Aorta (tissue), 5 donors: ENCODE measurements at regions not wholly inside any gene's neighbourhood (a gene's known extent, or its start where the extent isn't known, plus 50 kb on each side); places are given as distances from the start of the nearest gene placed in this dataset.
A peak's percentile ranks its signal among the peaks of the same experiment; 100 is the strongest.
"Not testable (repeated sequence)": the region's sequence is repeated elsewhere in the genome, so short reads cannot be mapped to it uniquely, and the experiment has no call there.

Experiments
- ATAC-seq: fragments of 200-7000 bp; cut with Tn5 transposase; one replicate; pipeline ENCODE4 v1.9.1; 2022; ENCODE audit warnings: moderate library complexity; ENCODE audit not compliant: low FRiP score
- DNase-seq, 2 donors: peaks; one replicate each; pipeline ENCODE4 v3.0.0-alpha.2; 2020
- H3K27ac ChIP-seq, 2 donors: one replicate each; pipeline ENCODE4 v1.5.1; 2013; ENCODE audit warnings: low read length in 2 of 2, mild to moderate bottlenecking in 2 of 2, moderate library complexity in 2 of 2, control low read depth in 1 of 2, inconsistent platforms in 1 of 2, low read depth in 1 of 2
- H3K27me3 ChIP-seq, 2 donors: one replicate each; pipeline ENCODE4 v1.6.1; 2013; ENCODE audit warnings: control low read depth in 1 of 2, low read length in 1 of 2, mild to moderate bottlenecking in 1 of 2, moderate library complexity in 1 of 2; ENCODE audit not compliant: insufficient read depth in 2 of 2, control insufficient read depth in 1 of 2
- H3K36me3 ChIP-seq, 2 donors: one replicate each; pipeline ENCODE4 v1.6.1; 2013; ENCODE audit warnings: control low read depth in 1 of 2, low read length in 1 of 2, mild to moderate bottlenecking in 1 of 2; ENCODE audit not compliant: insufficient read depth in 2 of 2, control insufficient read depth in 1 of 2
- H3K4me1 ChIP-seq, 2 donors: one replicate each; pipeline ENCODE4 v1.6.1; 2013; ENCODE audit warnings: low read length in 2 of 2, control low read depth in 1 of 2, mild to moderate bottlenecking in 1 of 2, moderate library complexity in 1 of 2; ENCODE audit not compliant: insufficient read depth in 2 of 2, control insufficient read depth in 1 of 2
- H3K4me3 ChIP-seq, 2 donors: one replicate each; pipeline ENCODE4 v1.5.1; 2013; ENCODE audit warnings: low read length in 2 of 2, control low read depth in 1 of 2, mild to moderate bottlenecking in 1 of 2
- H3K9me3 ChIP-seq: one replicate; pipeline ENCODE4 v1.6.1; 2013; ENCODE audit warnings: mild to moderate bottlenecking, low read length; ENCODE audit not compliant: control insufficient read depth
- WGBS, 2 donors: extraction: QIAGEN DNeasy Blood & Tissue Kit; methylation state at CpG; one replicate each; pipeline ENCODE4 v1.1.7; 2013; 5-methylcytosine and 5-hydroxymethylcytosine counted together
- intact Hi-C, 2 donors: fragments of 100-400 bp; cut with DNase I; formaldehyde crosslinking; loops; one replicate each; pipeline versions ENCODE4 v1.14.2 to v1.15.0; 2022
- donor health status: healthy with polysubstance abuse.
- donor health status: Bipolar disorder and iron deficiency.
- donor health status: DM: no; HTN: no; CAD: no.
- donor health status: DM: no; HTN: no; CAD: no.
- donor health status: DM: yes; HTN: yes; CAD: no.

GRCh38 chr17:83187782-83188311 lies 108.4 kb downstream of the METRNL start:
- Histone ChIP-seq H3K27me3 (no peaks in the 10 kb centered on the region), H3K36me3 (no peaks in the 10 kb centered on the region), H3K9me3 (no peaks in the 10 kb centered on the region), H3K27ac (no peak overlapping the region), H3K4me1 (peaks cover 0 to 2% of the 10 kb centered on the region in 2 donors), H3K4me3 (no peak overlapping the region)
- ATAC-seq = no peak
- intact Hi-C loops = no loop called here
- DNase-seq = no peak

GRCh38 chr17:83189044-83190003 lies 109.9 kb downstream of the METRNL start:
- Histone ChIP-seq H3K4me3 (no peak overlapping the region), H3K36me3 (no peaks in the 10 kb centered on the region), H3K4me1 (peaks cover 0 to 2% of the 10 kb centered on the region in 2 donors), H3K9me3 (no peaks in the 10 kb centered on the region), H3K27ac (peak overlapping the region in 1 of 2 donors; percentile 3), H3K27me3 (no peaks in the 10 kb centered on the region)
- 43 to 49% methylated on average over 26 of the region's 26 CpGs for WGBS, 2 donors
- intact Hi-C loops = no loop called here
- DNase-seq (peak; percentile 54 to 85), ATAC-seq (peak; percentile 59)

- intact Hi-C loops = no loop called here
Measured at GRCh38 chr17:83190004-83190385, 110.6 kb downstream of the METRNL start.

GRCh38 chr17:83190601-83191387 lies 111.4 kb downstream of the METRNL start:
- H3K27me3 ChIP-seq = no peaks in the 10 kb centered on the region
- intact Hi-C loops = no loop called here
- DNase-seq (peak; percentile 42 to 60), ATAC-seq (no peak)
- 89 to 96% methylated on average over 21 of the region's 21 CpGs for WGBS, 2 donors
- peaks cover 0 to 2% of the 10 kb centered on the region in 2 donors for H3K4me1 ChIP-seq
- H3K36me3 ChIP-seq = no peaks in the 10 kb centered on the region
- H3K4me3 ChIP-seq = no peak overlapping the region
- H3K9me3 ChIP-seq = no peaks in the 10 kb centered on the region
- no peak overlapping the region for H3K27ac ChIP-seq

More at GRCh38 chr17:83190004-83190385, 110.6 kb downstream of the METRNL start:
- no peaks in the 10 kb centered on the region for H3K36me3 ChIP-seq
- no peak overlapping the region for H3K4me3 ChIP-seq
- ATAC-seq (no peak), DNase-seq (peak in 1 of 2 donors; percentile 32)
- peak overlapping the region in 1 of 2 donors; percentile 4 for H3K27ac ChIP-seq
- no peaks in the 10 kb centered on the region for H3K9me3 ChIP-seq
- peaks cover 0 to 2% of the 10 kb centered on the region in 2 donors for H3K4me1 ChIP-seq
- WGBS, 2 donors = 40 to 47% methylated on average over 12 of the region's 12 CpGs
- no peaks in the 10 kb centered on the region for H3K27me3 ChIP-seq

- H3K27ac ChIP-seq = no peak overlapping the region
Measured at GRCh38 chr17:83191388-83192160, 112.2 kb downstream of the METRNL start.

GRCh38 chr17:83192161-83192788 lies 112.9 kb downstream of the METRNL start:
- H3K4me3 ChIP-seq = no peak overlapping the region
- WGBS, 2 donors = 43 to 54% methylated on average over 13 of the region's 13 CpGs
- peak; percentile 59 to 82 for DNase-seq
- no peak overlapping the region for H3K27ac ChIP-seq
- intact Hi-C loops = no loop called here
- H3K9me3 ChIP-seq = no peaks in the 10 kb centered on the region
- H3K36me3 ChIP-seq = no peaks in the 10 kb centered on the region
- no peak for ATAC-seq
- H3K27me3 ChIP-seq = no peaks in the 10 kb centered on the region
- H3K4me1 ChIP-seq = peaks cover 0 to 2% of the 10 kb centered on the region in 2 donors

More at GRCh38 chr17:83191388-83192160, 112.2 kb downstream of the METRNL start:
- Histone ChIP-seq H3K4me3 (no peak overlapping the region), H3K4me1 (peaks cover 0 to 2% of the 10 kb centered on the region in 2 donors), H3K36me3 (no peaks in the 10 kb centered on the region), H3K9me3 (no peaks in the 10 kb centered on the region), H3K27me3 (no peaks in the 10 kb centered on the region)
- ATAC-seq (no peak), DNase-seq (peak; percentile 46 to 73)
- WGBS, 2 donors = 94 to 95% methylated on average over 11 of the region's 11 CpGs
- intact Hi-C loops = no loop called here

- H3K9me3 ChIP-seq, H3K27ac ChIP-seq, H3K4me3 ChIP-seq, H3K36me3 ChIP-seq, H3K27me3 ChIP-seq, ATAC-seq, H3K4me1 ChIP-seq, intact Hi-C loops: not testable (repeated sequence)
- peak; percentile 62 to 79 for DNase-seq
- 45 to 86% methylated on average over 1 to 2 of the region's 2 CpGs for WGBS, 2 donors
Measured at GRCh38 chr17:83192789-83193335, 113.5 kb downstream of the METRNL start.
